ENCODE measurements at regions not wholly inside any gene's neighbourhood (a gene's known extent, or its start where the extent isn't known, plus 50 kb on each side); places are given as distances from the start of the nearest gene placed in this dataset.

GRCh38 chr2:155389224-155389623, 690.7 kb downstream of the KCNJ3 start:
- Mint-ChIP-seq H3K4me1 (peaks cover 8% of the 10 kb centered on the region), H3K4me3 (no peak overlapping the region), H3K36me3 (no peaks in the 10 kb centered on the region), H3K27me3 (ENCODE audit: low read depth) (no peaks in the 10 kb centered on the region), H3K9me3 (no peaks in the 10 kb centered on the region), H3K27ac (no peak overlapping the region)
- DNase-seq (ENCODE audit: low spot score in 2 of 2, unreplicated experiment in 2 of 2) = no peak
- no peak for TF ChIP-seq CTCF (IDR thresholded peaks at IDR 0.05; ENCODE audit: unreplicated experiment)

DNA sequence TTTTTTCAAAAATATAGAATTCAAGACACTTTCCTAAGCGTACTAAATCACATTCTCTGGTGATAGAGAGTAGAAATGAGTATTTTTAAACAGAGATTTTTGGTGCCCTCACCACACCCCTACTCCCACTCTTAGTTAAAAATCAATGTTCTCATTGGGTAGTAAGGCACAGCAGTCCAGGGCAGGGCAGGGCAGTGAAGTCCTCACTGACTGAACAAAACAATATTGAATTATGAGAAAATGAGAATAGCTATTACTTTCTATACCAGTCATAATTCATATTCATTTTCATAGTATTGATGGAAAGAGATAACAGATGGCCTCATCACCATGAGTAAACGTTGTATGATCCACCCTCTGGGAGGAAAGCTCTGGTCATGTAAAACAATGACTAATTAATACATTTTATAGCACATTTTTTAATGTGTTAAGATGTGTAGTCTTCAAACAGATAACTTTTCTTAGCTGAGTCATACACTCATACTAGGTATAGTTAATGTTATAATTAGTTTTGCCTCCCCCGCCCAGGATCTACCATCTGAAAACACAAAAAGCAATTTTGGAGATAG, 686.1 kb downstream of the KCNJ3 start:
- Mint-ChIP-seq H3K4me1 (peaks cover 8% of the 10 kb centered on the region), H3K9me3 (no peaks in the 10 kb centered on the region), H3K4me3 (no peak overlapping the region), H3K36me3 (no peaks in the 10 kb centered on the region), H3K27me3 (ENCODE audit: low read depth) (peaks cover 7% of the 10 kb centered on the region), H3K27ac (no peak overlapping the region)
- TF ChIP-seq CTCF (IDR thresholded peaks at IDR 0.05; ENCODE audit: unreplicated experiment) = no peak
- no peak for DNase-seq (ENCODE audit: low spot score in 2 of 2, unreplicated experiment in 2 of 2)

DNA sequence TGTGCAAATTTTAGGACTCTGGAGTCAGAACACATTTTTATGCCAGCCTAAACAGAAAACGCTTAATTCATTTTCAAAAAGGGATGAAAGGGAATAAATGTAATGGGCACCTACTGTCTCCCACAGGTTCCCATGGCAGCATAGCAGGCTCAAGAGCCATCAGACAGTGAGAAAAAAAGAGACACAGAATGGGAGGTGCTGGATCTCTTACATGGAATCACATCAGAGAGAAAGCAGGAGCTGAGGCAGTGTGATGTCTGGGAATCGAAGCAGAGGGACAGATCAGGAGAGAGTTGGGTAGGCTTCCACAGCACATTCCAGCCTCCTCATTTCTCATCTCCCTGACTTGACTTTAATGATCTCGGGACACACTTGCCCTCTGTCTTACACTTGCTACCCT, 684.3 kb downstream of the KCNJ3 start:
- H3K9me3 Mint-ChIP-seq = no peaks in the 10 kb centered on the region
- H3K27me3 Mint-ChIP-seq (ENCODE audit: low read depth) = peaks cover 9% of the 10 kb centered on the region
- H3K36me3 Mint-ChIP-seq = no peaks in the 10 kb centered on the region
- no peak for TF ChIP-seq CTCF (IDR thresholded peaks at IDR 0.05; ENCODE audit: unreplicated experiment)
- no peak overlapping the region for H3K4me3 Mint-ChIP-seq
- DNase-seq (ENCODE audit: low spot score in 2 of 2, unreplicated experiment in 2 of 2) = no peak
- H3K4me1 Mint-ChIP-seq = peaks cover 4% of the 10 kb centered on the region
- H3K27ac Mint-ChIP-seq = no peak overlapping the region

GRCh38 chr2:155381436-155381835, 682.9 kb downstream of the KCNJ3 start:
- Mint-ChIP-seq H3K4me1 (peaks cover 2% of the 10 kb centered on the region), H3K36me3 (no peaks in the 10 kb centered on the region), H3K27me3 (ENCODE audit: low read depth) (peaks cover 9% of the 10 kb centered on the region), H3K27ac (no peak overlapping the region), H3K9me3 (no peaks in the 10 kb centered on the region), H3K4me3 (no peak overlapping the region)
- no peak for DNase-seq (ENCODE audit: low spot score in 2 of 2, unreplicated experiment in 2 of 2)
- TF ChIP-seq CTCF (IDR thresholded peaks at IDR 0.05; ENCODE audit: unreplicated experiment) = no peak

GRCh38 chr2:155379494-155379893, 681.0 kb downstream of the KCNJ3 start:
- Mint-ChIP-seq H3K27ac (no peak overlapping the region), H3K4me3 (no peak overlapping the region), H3K36me3 (no peaks in the 10 kb centered on the region), H3K4me1 (peaks cover 2% of the 10 kb centered on the region), H3K9me3 (no peaks in the 10 kb centered on the region), H3K27me3 (ENCODE audit: low read depth) (peaks cover 9% of the 10 kb centered on the region)
- TF ChIP-seq CTCF (IDR thresholded peaks at IDR 0.05; ENCODE audit: unreplicated experiment) = no peak
- DNase-seq (ENCODE audit: low spot score in 2 of 2, unreplicated experiment in 2 of 2) = no peak

- Mint-ChIP-seq H3K27ac (no peak overlapping the region), H3K27me3 (ENCODE audit: low read depth) (peaks cover 9% of the 10 kb centered on the region), H3K4me3 (no peak overlapping the region), H3K9me3 (no peaks in the 10 kb centered on the region), H3K4me1 (peaks cover 2% of the 10 kb centered on the region), H3K36me3 (no peaks in the 10 kb centered on the region)
- DNase-seq (ENCODE audit: low spot score in 2 of 2, unreplicated experiment in 2 of 2) = no peak
- TF ChIP-seq CTCF (IDR thresholded peaks at IDR 0.05; ENCODE audit: unreplicated experiment) = no peak
These were observed 679.5 kb downstream of the KCNJ3 start for GRCh38 chr2:155377931-155378444.

Data from mesothelial cell of epicardium (in vitro differentiated cells).